IMR-90 (cell line): ENCODE measurements at regions not wholly inside any gene's neighbourhood (a gene's known extent, or its start where the extent isn't known, plus 50 kb on each side); places are given as distances from the start of the nearest gene placed in this dataset.

ENCODE experiments used
- ATAC-seq: fragments of 200-7000 bp; cut with Tn5 transposase; 2 replicates; pipeline ENCODE4 v1.9.1; 2020; ENCODE audit warnings: low read depth, mild to moderate bottlenecking, moderate library complexity
- BruUV-seq: library from RNA; stranded (reverse); fragments of 400-500 nt; replicated peaks from 2 replicates; lab custom pipeline; 2021; lab: Mats Ljungman, UMichigan
- CTCF ChIA-PET: fragments of 300-600 bp; formaldehyde crosslinking; extraction: SDS; loops from one replicate; lab custom pipeline; 2021; ENCODE audit warnings: antibody characterized with exemption; lab: Yijun Ruan, JAX
- POLR2A ChIA-PET: fragments of 300-600 bp; sonication (Branson Sonifier 250); formaldehyde crosslinking; loops from one replicate; lab custom pipeline; 2022; ENCODE audit warnings: antibody characterized with exemption; ENCODE audit not compliant: unreplicated experiment; lab: Charles Lee
- DNase-seq: peaks from one replicate; pipeline ENCODE4 v3.0.0; 2013
- H2AFZ ChIP-seq: replicated peaks from 2 replicates; pipeline ENCODE3; 2013; ENCODE audit warnings: low read length, mild to moderate bottlenecking; ENCODE audit not compliant: poor library complexity
- H2AK5ac ChIP-seq: 2 replicates; pipeline ENCODE4 v1.6.1; 2013; ENCODE audit warnings: low read depth, low read length, inconsistent platforms
- H2AK9ac ChIP-seq: replicated peaks from 2 replicates; pipeline ENCODE3; 2013; ENCODE audit warnings: mild to moderate bottlenecking, low read depth, low read length, moderate library complexity; ENCODE audit not compliant: poor library complexity
- H2BK120ac ChIP-seq: 2 replicates; pipeline ENCODE4 v1.6.1; 2013; ENCODE audit warnings: low read depth, low read length, inconsistent platforms
- H2BK15ac ChIP-seq: 3 replicates; pipeline ENCODE4 v1.6.1; 2013; ENCODE audit warnings: low read depth, low read length, inconsistent platforms
- H2BK20ac ChIP-seq: 2 replicates; pipeline ENCODE4 v1.6.1; 2013; ENCODE audit warnings: low read depth, mild to moderate bottlenecking, inconsistent platforms, low read length, moderate library complexity
- H2BK5ac ChIP-seq: 2 replicates; pipeline ENCODE4 v1.6.1; 2013; ENCODE audit warnings: mild to moderate bottlenecking, low read depth, low read length, inconsistent platforms; ENCODE audit not compliant: poor library complexity, severe bottlenecking
- H3K14ac ChIP-seq: replicated peaks from 2 replicates; pipeline ENCODE4 v1.6.1; 2013; ENCODE audit warnings: low read depth, low read length, inconsistent platforms
- H3K18ac ChIP-seq: 2 replicates; pipeline ENCODE4 v1.6.1; 2013; ENCODE audit warnings: low read depth, low read length, control low read depth
- H3K23ac ChIP-seq: 2 replicates; pipeline ENCODE4 v1.6.1; 2013; ENCODE audit warnings: low read depth, low read length, inconsistent platforms
- H3K27ac ChIP-seq: 2 replicates; pipeline ENCODE4 v1.5.1; 2013; ENCODE audit warnings: mild to moderate bottlenecking, control low read depth, low read length; ENCODE audit not compliant: insufficient read depth
- H3K27me3 ChIP-seq: 2 replicates; pipeline ENCODE4 v1.6.1; 2013; ENCODE audit warnings: low read length; ENCODE audit not compliant: control insufficient read depth, insufficient read depth
- H3K36me3 ChIP-seq: 2 replicates; pipeline ENCODE4 v1.6.1; 2013; ENCODE audit warnings: low read length, mixed read lengths; ENCODE audit not compliant: control insufficient read depth, insufficient read depth
- H3K4ac ChIP-seq: 2 replicates; pipeline ENCODE4 v1.6.1; 2013; ENCODE audit warnings: low read depth, low read length, inconsistent platforms
- H3K4me1 ChIP-seq: 2 replicates; pipeline ENCODE4 v1.6.1; 2013; ENCODE audit warnings: low read length, mixed read lengths; ENCODE audit not compliant: control insufficient read depth, insufficient read depth
- H3K4me2 ChIP-seq: 2 replicates; pipeline ENCODE4 v1.6.1; 2013; ENCODE audit warnings: low read depth, mild to moderate bottlenecking, control low read depth, low read length, moderate library complexity
- H3K4me3 ChIP-seq: 2 replicates; pipeline ENCODE4 v1.5.1; 2013; ENCODE audit warnings: low read depth, mild to moderate bottlenecking, control low read depth, low read length, moderate library complexity; ENCODE audit not compliant: insufficient read depth
- H3K56ac ChIP-seq: 2 replicates; pipeline ENCODE4 v1.6.1; 2013; ENCODE audit warnings: low read length, inconsistent platforms; ENCODE audit not compliant: insufficient read depth; ENCODE audit errors: extremely low read depth
- H3K79me1 ChIP-seq, 2 experiments: 2 replicates each; pipeline ENCODE4 v1.6.1; 2013; ENCODE audit warnings: low read length in 2 of 2, inconsistent platforms in 1 of 2, low read depth in 1 of 2
- H3K9ac ChIP-seq: 2 replicates; pipeline ENCODE4 v1.6.1; 2013; ENCODE audit warnings: low read depth, low read length, control low read depth
- H3K9me1 ChIP-seq: 2 replicates; pipeline ENCODE4 v1.6.1; 2013; ENCODE audit warnings: low read length, inconsistent platforms; ENCODE audit not compliant: insufficient read depth
- H3K9me3 ChIP-seq: 2 replicates; pipeline ENCODE4 v1.6.1; 2013; ENCODE audit warnings: low read length; ENCODE audit not compliant: control insufficient read depth, insufficient read depth
- H4K20me1 ChIP-seq: 2 replicates; pipeline ENCODE4 v1.6.1; 2013; ENCODE audit warnings: low read length, inconsistent platforms; ENCODE audit not compliant: insufficient read depth
- H4K5ac ChIP-seq: 2 replicates; pipeline ENCODE4 v1.6.1; 2013; ENCODE audit warnings: mild to moderate bottlenecking, low read depth, low read length, control low read depth
- H4K8ac ChIP-seq, 2 experiments: 2 replicates each; pipeline ENCODE4 v1.6.1; 2013; ENCODE audit warnings: low read depth in 2 of 2, low read length in 2 of 2, control low read depth in 1 of 2, inconsistent platforms in 1 of 2
- H4K91ac ChIP-seq: 2 replicates; pipeline ENCODE4 v1.6.1; 2013; ENCODE audit warnings: low read depth, low read length, inconsistent platforms; ENCODE audit not compliant: insufficient read depth
- BHLHE40 ChIP-seq: fragments of 150-350 bp; IDR thresholded peaks from 2 replicates; pipeline ENCODE4 v1.6.1; 2016; ENCODE audit warnings: mild to moderate bottlenecking, low read depth, low read length
- CEBPB ChIP-seq: IDR thresholded peaks from 2 replicates; pipeline ENCODE4 v1.6.1; 2012; ENCODE audit warnings: low read depth, low read length, improper control_type of control experiment
- CHD1 ChIP-seq: IDR thresholded peaks from 2 replicates; pipeline ENCODE4 v1.6.1; 2012; ENCODE audit warnings: low read depth, low read length, improper control_type of control experiment
- CTCF ChIP-seq: conservative IDR thresholded peaks from 2 replicates; pipeline ENCODE4 v1.5.1; 2012; ENCODE audit warnings: mild to moderate bottlenecking, low read depth, low read length, improper control_type of control experiment
- FOS ChIP-seq: fragments of 150-350 bp; IDR thresholded peaks from 2 replicates; pipeline ENCODE4 v1.6.1; 2016; ENCODE audit warnings: low read depth, low read length
- MAFK ChIP-seq: IDR thresholded peaks from 2 replicates; pipeline ENCODE4 v1.6.1; 2012; ENCODE audit warnings: low read depth, low read length, improper control_type of control experiment
- MAZ ChIP-seq: IDR thresholded peaks from 2 replicates; pipeline ENCODE4 v1.6.1; 2012; ENCODE audit warnings: low read depth, mild to moderate bottlenecking, low read length, improper control_type of control experiment, moderate library complexity, borderline replicate concordance
- MXI1 ChIP-seq: IDR thresholded peaks from 2 replicates; pipeline ENCODE4 v1.6.1; 2012; ENCODE audit warnings: low read depth, mild to moderate bottlenecking, low read length, moderate library complexity, borderline replicate concordance
- NFE2L2 ChIP-seq: fragments of 150-350 bp; IDR thresholded peaks from 2 replicates; pipeline ENCODE4 v1.6.1; 2016; ENCODE audit warnings: low read depth, mild to moderate bottlenecking, low read length
- POLR2A ChIP-seq: IDR thresholded peaks from 2 replicates; pipeline ENCODE4 v1.6.1; 2012; ENCODE audit warnings: mild to moderate bottlenecking, low read depth, low read length
- RAD21 ChIP-seq: IDR thresholded peaks from 2 replicates; pipeline ENCODE4 v1.6.1; 2012; ENCODE audit warnings: low read length, improper control_type of control experiment
- RCOR1 ChIP-seq: IDR thresholded peaks from 2 replicates; pipeline ENCODE4 v1.6.1; 2012; ENCODE audit warnings: mild to moderate bottlenecking, low read length, improper control_type of control experiment; ENCODE audit not compliant: insufficient replicate concordance
- RFX5 ChIP-seq: IDR thresholded peaks from 2 replicates; pipeline ENCODE4 v1.8.0; 2012; ENCODE audit warnings: low read depth, mild to moderate bottlenecking, low read length, moderate library complexity
- SMC3 ChIP-seq: fragments of 150-350 bp; IDR thresholded peaks from 2 replicates; pipeline ENCODE4 v1.6.1; 2016; ENCODE audit warnings: low read depth, mild to moderate bottlenecking, antibody characterized with exemption, low read length, moderate library complexity
- WGBS, 2 experiments: methylation state at CpG; one replicate each; pipeline versions ENCODE4 v1.1.5 to v1.1.7; 2013; ENCODE audit warnings: missing lambda C conversion rate in 2 of 2; ENCODE audit not compliant: insufficient read length in 1 of 2; ENCODE audit errors: extremely low coverage in 2 of 2; 5-methylcytosine and 5-hydroxymethylcytosine counted together
- dilution Hi-C: fragments of 300-500 bp; cut with HindIII; formaldehyde crosslinking; loops from one replicate; pipeline ENCODE4 v1.14.3; 2018; ENCODE audit warnings: low sequenced_read_pairs; ENCODE audit not compliant: unreplicated experiment
- in situ Hi-C: fragments of 300-500 bp; cut with MboI; formaldehyde crosslinking; loops from 3 replicates; pipeline ENCODE4 v1.14.3; 2019; ENCODE audit warnings: low sequenced_read_pairs, inconsistent platforms, mixed read lengths
- intact Hi-C: fragments of 100-400 bp; cut with micrococcal nuclease; formaldehyde crosslinking; loops from 2 replicates; pipeline ENCODE4 v1.10.0; 2022
- TF ChIP-seq, protein P1 (sequence below): fragments of 150-350 bp; IDR thresholded peaks from 2 replicates; pipeline ENCODE4 v1.6.1; 2017; ENCODE audit warnings: mild to moderate bottlenecking, antibody characterized with exemption, low read length, low read depth
- TF ChIP-seq, protein P2 (sequence below): fragments of 150-350 bp; IDR thresholded peaks from 2 replicates; pipeline ENCODE4 v1.6.1; 2016; ENCODE audit warnings: low read depth, mild to moderate bottlenecking, low read length, moderate library complexity, borderline replicate concordance

- in situ Hi-C loops (no loop called here), dilution Hi-C loops (no loop called here), intact Hi-C loops (no loop called here)
- H2AFZ ChIP-seq, result no peak overlapping the region
- WGBS, 2 experiments, result no CpG with 5 or more reads among the region's 1 CpG
- BruUV-seq, result no TSS peak
- H3K27ac ChIP-seq, result no peak overlapping the region
- H3K4ac ChIP-seq, result no peak overlapping the region
- no peak for TF ChIP-seq RCOR1
- no peak for TF ChIP-seq MAZ
- TF ChIP-seq CTCF, result no peak
- TF ChIP-seq, protein P1, sequence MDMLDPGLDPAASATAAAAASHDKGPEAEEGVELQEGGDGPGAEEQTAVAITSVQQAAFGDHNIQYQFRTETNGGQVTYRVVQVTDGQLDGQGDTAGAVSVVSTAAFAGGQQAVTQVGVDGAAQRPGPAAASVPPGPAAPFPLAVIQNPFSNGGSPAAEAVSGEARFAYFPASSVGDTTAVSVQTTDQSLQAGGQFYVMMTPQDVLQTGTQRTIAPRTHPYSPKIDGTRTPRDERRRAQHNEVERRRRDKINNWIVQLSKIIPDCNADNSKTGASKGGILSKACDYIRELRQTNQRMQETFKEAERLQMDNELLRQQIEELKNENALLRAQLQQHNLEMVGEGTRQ, result no peak
- no peak for TF ChIP-seq CHD1
- no peak for TF ChIP-seq RAD21
- no peak for TF ChIP-seq CEBPB
- TF ChIP-seq, protein P2, sequence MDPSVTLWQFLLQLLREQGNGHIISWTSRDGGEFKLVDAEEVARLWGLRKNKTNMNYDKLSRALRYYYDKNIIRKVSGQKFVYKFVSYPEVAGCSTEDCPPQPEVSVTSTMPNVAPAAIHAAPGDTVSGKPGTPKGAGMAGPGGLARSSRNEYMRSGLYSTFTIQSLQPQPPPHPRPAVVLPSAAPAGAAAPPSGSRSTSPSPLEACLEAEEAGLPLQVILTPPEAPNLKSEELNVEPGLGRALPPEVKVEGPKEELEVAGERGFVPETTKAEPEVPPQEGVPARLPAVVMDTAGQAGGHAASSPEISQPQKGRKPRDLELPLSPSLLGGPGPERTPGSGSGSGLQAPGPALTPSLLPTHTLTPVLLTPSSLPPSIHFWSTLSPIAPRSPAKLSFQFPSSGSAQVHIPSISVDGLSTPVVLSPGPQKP, result no peak
- no peak for TF ChIP-seq SMC3
- no peak for TF ChIP-seq MAFK
- no peak for TF ChIP-seq POLR2A
- TF ChIP-seq FOS, result no peak
- TF ChIP-seq BHLHE40, result no peak
- no peak for TF ChIP-seq NFE2L2
- TF ChIP-seq RFX5, result no peak
- no peak for TF ChIP-seq MXI1
- no peak overlapping the region for H3K4me2 ChIP-seq
- H3K4me3 ChIP-seq, result no peak overlapping the region
- H3K56ac ChIP-seq, result no peak overlapping the region
- H4K20me1 ChIP-seq, result no peaks in the 10 kb centered on the region
- H4K91ac ChIP-seq, result no peak overlapping the region
- H3K36me3 ChIP-seq, result no peaks in the 10 kb centered on the region
- no peaks in the 10 kb centered on the region for H3K4me1 ChIP-seq
- no peaks in the 10 kb centered on the region for H3K79me1 ChIP-seq
- DNase-seq, result no peak
- ATAC-seq, result no peak
- H3K9me3 ChIP-seq, result 0 out of 2 replicates have a peak, but pooled peaks cover 2% of the 10 kb centered on the region
- no peak overlapping the region for H3K9ac ChIP-seq
- no peak overlapping the region for H3K18ac ChIP-seq
- no peak overlapping the region for H4K5ac ChIP-seq
- H3K14ac ChIP-seq, result no peak overlapping the region
- no peak overlapping the region for H2AK5ac ChIP-seq
- no peak overlapping the region for H2BK120ac ChIP-seq
- ChIA-PET POLR2A (no interaction called here), CTCF (no interaction called here)
- H3K9me1 ChIP-seq, result no peaks in the 10 kb centered on the region
- H2AK9ac ChIP-seq, result no peak overlapping the region
- H2BK15ac ChIP-seq, result no peak overlapping the region
- H3K27me3 ChIP-seq, result no peaks in the 10 kb centered on the region
- no peak overlapping the region for H4K8ac ChIP-seq
- H2BK20ac ChIP-seq, result no peak overlapping the region
- H2BK5ac ChIP-seq, result no peak overlapping the region
- no peak overlapping the region for H3K23ac ChIP-seq
These were observed 293.5 kb upstream of the SOX2 start for GRCh38 chr3:181418233-181418632.
